WTC11 (cell line): ENCODE measurements at regions not wholly inside any gene's neighbourhood (a gene's known extent, or its start where the extent isn't known, plus 50 kb on each side); places are given as distances from the start of the nearest gene placed in this dataset.

Experiments used
- ATAC-seq: fragments of 200-7000 bp; cut with Tn5 transposase; 2 replicates; pipeline ENCODE4 v1.10.0; 2021; ENCODE audit warnings: mild to moderate bottlenecking, moderate library complexity
- CTCF ChIA-PET: fragments of 300-600 bp; sonication (Branson Sonifier 250); formaldehyde crosslinking; loops from one replicate; lab custom pipeline; 2021; ENCODE audit warnings: antibody characterized with exemption; lab: Charles Lee
- POLR2A ChIA-PET: fragments of 350-600 bp; sonication (Branson Sonifier 250); formaldehyde crosslinking; loops from one replicate; lab custom pipeline; 2021; ENCODE audit warnings: antibody characterized with exemption; lab: Charles Lee
- DNase-seq: peaks from one replicate; pipeline ENCODE4 v3.0.0; 2021; ENCODE audit warnings: low spot score
- H3K27ac Mint-ChIP-seq: 2 replicates; pipeline ENCODE4 v1.8.0; 2021; ENCODE audit warnings: mixed read lengths
- H3K27me3 Mint-ChIP-seq: 2 replicates; pipeline ENCODE4 v1.8.0; 2021; ENCODE audit warnings: low read depth, mild to moderate bottlenecking, moderate library complexity, mixed read lengths
- H3K36me3 Mint-ChIP-seq: 2 replicates; pipeline ENCODE4 v1.8.0; 2021; ENCODE audit warnings: mixed read lengths
- H3K4me1 Mint-ChIP-seq: 2 replicates; pipeline ENCODE4 v1.8.0; 2022; ENCODE audit warnings: mixed read lengths
- H3K4me3 Mint-ChIP-seq: 2 replicates; pipeline ENCODE4 v1.8.0; 2021; ENCODE audit warnings: mild to moderate bottlenecking, moderate library complexity, mixed read lengths
- H3K9me3 Mint-ChIP-seq: 2 replicates; pipeline ENCODE4 v1.8.0; 2021; ENCODE audit warnings: mixed read lengths
- CREB1 ChIP-seq: sonication (generic); formaldehyde crosslinking; IDR thresholded peaks from 2 replicates; pipeline ENCODE4 v1.8.0; 2023; ENCODE audit warnings: mild to moderate bottlenecking, missing genetic modification reagents
- CREM ChIP-seq: sonication (generic); formaldehyde crosslinking; IDR thresholded peaks from 2 replicates; pipeline ENCODE4 v1.8.1; 2022; ENCODE audit warnings: mild to moderate bottlenecking, missing genetic modification reagents, moderate library complexity
- IRF2 ChIP-seq: sonication (generic); formaldehyde crosslinking; IDR thresholded peaks from 2 replicates; pipeline ENCODE4 v1.8.0; 2022; ENCODE audit warnings: low read depth, missing genetic modification reagents, borderline replicate concordance
- MXD4 ChIP-seq: fragments of 250-450 bp; sonication (Bioruptor Pico); IDR thresholded peaks from 2 replicates; pipeline ENCODE4 v1.8.0; 2021; ENCODE audit warnings: mild to moderate bottlenecking, moderate library complexity, borderline replicate concordance
- NR2C2 ChIP-seq: sonication (generic); formaldehyde crosslinking; IDR thresholded peaks from 2 replicates; pipeline ENCODE4 v1.8.0; 2022; ENCODE audit warnings: mild to moderate bottlenecking, missing genetic modification reagents
- OVOL2 ChIP-seq: fragments of 250-450 bp; sonication (Bioruptor Pico); IDR thresholded peaks from 2 replicates; pipeline ENCODE4 v1.9.0; 2021; ENCODE audit warnings: mild to moderate bottlenecking, borderline replicate concordance
- PRRX2 ChIP-seq: fragments of 250-450 bp; sonication (Bioruptor Pico); IDR thresholded peaks from 2 replicates; pipeline ENCODE4 v1.8.0; 2021; ENCODE audit warnings: mild to moderate bottlenecking
- RELA ChIP-seq: sonication (generic); formaldehyde crosslinking; IDR thresholded peaks from 2 replicates; pipeline ENCODE4 v1.8.1; 2022; ENCODE audit warnings: missing genetic modification reagents, mild to moderate bottlenecking, borderline replicate concordance
- TEAD1 ChIP-seq: sonication (generic); formaldehyde crosslinking; IDR thresholded peaks from 2 replicates; pipeline ENCODE4 v1.8.0; 2022; ENCODE audit warnings: mild to moderate bottlenecking, missing genetic modification reagents
- ZNF232 ChIP-seq: sonication (generic); formaldehyde crosslinking; IDR thresholded peaks from 2 replicates; pipeline ENCODE4 v1.8.0; 2022; ENCODE audit warnings: mild to moderate bottlenecking, missing genetic modification reagents
- ZNF423 ChIP-seq: fragments of 250-450 bp; sonication (Bioruptor Pico); IDR thresholded peaks from 2 replicates; pipeline ENCODE4 v2.1.2; 2022; ENCODE audit warnings: mild to moderate bottlenecking, moderate library complexity
- ZNF671 ChIP-seq: fragments of 250-450 bp; sonication (Bioruptor Pico); IDR thresholded peaks from 2 replicates; pipeline ENCODE4 v1.8.0; 2021; ENCODE audit warnings: mild to moderate bottlenecking
- TF ChIP-seq, protein P1 (sequence below): sonication (generic); formaldehyde crosslinking; IDR thresholded peaks from 2 replicates; pipeline ENCODE4 v1.8.1; 2023; ENCODE audit warnings: mild to moderate bottlenecking, moderate library complexity, missing genetic modification reagents
- TF ChIP-seq, protein P2 (sequence below): sonication (generic); formaldehyde crosslinking; IDR thresholded peaks from 2 replicates; pipeline ENCODE4 v1.8.1; 2023; ENCODE audit warnings: mild to moderate bottlenecking, missing genetic modification reagents, moderate library complexity
- TF ChIP-seq, protein P3 (sequence below): sonication (generic); formaldehyde crosslinking; IDR thresholded peaks from 2 replicates; pipeline ENCODE4 v1.8.0; 2022; ENCODE audit warnings: mild to moderate bottlenecking, missing genetic modification reagents
- TF ChIP-seq, protein P4 (sequence below): fragments of 250-450 bp; sonication (Bioruptor Pico); IDR thresholded peaks from 2 replicates; pipeline ENCODE4 v1.9.0; 2021; ENCODE audit warnings: mild to moderate bottlenecking, borderline replicate concordance
- TF ChIP-seq, protein P5 (sequence below): fragments of 200-600 bp; IDR thresholded peaks from 2 replicates; pipeline ENCODE4 v1.8.0; 2022; ENCODE audit warnings: antibody characterized with exemption
- TF ChIP-seq, protein P6 (sequence below): sonication (generic); formaldehyde crosslinking; conservative IDR thresholded peaks from 2 replicates; pipeline ENCODE4 v1.8.1; 2022; ENCODE audit warnings: mild to moderate bottlenecking, missing genetic modification reagents

DNA sequence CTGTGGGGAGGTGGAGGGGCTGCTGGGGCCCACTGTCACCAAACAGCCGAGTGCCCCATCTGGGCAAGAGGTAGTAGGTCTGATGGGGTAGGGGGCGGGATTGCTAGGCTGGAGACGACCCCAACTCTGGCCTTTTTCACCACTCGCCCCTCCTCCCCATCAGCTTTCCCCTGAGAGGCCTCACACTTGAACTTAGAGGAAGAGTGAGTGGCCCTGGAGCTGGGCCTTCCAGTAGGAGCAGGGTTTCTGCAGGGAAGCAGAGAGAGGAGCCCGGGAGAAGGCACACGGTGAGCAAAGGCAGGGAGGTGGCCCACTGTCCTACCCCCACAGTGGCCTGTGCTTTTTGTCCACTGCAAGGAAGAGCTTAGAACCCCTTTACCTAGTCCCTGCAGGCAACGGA is 111.9 kb upstream of the WNT4 start:
- POLR2A ChIA-PET, result interaction anchor here (0.6 kb wide), 1 partner anchor 9 kb away, joined by 3 read pairs; no protein-coding TSS in a partner anchor
- H3K27ac Mint-ChIP-seq, result no peak overlapping the region
- H3K27me3 Mint-ChIP-seq, result peaks cover 6% of the 10 kb centered on the region; the same call in 1 of the 2 replicates
- no peak for ATAC-seq
- no peak for DNase-seq
- H3K9me3 Mint-ChIP-seq, result no peaks in the 10 kb centered on the region
- H3K36me3 Mint-ChIP-seq, result no peaks in the 10 kb centered on the region
- CTCF ChIA-PET, result interaction anchor here (0.5 kb wide), 1 partner anchor 666 kb away, joined by 3 read pairs; no protein-coding TSS in a partner anchor
- no peak overlapping the region for H3K4me3 Mint-ChIP-seq
- peaks cover 35% of the 10 kb centered on the region for H3K4me1 Mint-ChIP-seq
- TF ChIP-seq, protein P1, sequence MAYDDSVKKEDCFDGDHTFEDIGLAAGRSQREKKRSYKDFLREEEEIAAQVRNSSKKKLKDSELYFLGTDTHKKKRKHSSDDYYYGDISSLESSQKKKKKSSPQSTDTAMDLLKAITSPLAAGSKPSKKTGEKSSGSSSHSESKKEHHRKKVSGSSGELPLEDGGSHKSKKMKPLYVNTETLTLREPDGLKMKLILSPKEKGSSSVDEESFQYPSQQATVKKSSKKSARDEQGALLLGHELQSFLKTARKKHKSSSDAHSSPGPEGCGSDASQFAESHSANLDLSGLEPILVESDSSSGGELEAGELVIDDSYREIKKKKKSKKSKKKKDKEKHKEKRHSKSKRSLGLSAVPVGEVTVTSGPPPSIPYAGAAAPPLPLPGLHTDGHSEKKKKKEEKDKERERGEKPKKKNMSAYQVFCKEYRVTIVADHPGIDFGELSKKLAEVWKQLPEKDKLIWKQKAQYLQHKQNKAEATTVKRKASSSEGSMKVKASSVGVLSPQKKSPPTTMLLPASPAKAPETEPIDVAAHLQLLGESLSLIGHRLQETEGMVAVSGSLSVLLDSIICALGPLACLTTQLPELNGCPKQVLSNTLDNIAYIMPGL, result no peak
- TF ChIP-seq ZNF671 (CRISPR knock-in tag) (no peak), ZNF423 (no peak)
- TF ChIP-seq, protein P2, sequence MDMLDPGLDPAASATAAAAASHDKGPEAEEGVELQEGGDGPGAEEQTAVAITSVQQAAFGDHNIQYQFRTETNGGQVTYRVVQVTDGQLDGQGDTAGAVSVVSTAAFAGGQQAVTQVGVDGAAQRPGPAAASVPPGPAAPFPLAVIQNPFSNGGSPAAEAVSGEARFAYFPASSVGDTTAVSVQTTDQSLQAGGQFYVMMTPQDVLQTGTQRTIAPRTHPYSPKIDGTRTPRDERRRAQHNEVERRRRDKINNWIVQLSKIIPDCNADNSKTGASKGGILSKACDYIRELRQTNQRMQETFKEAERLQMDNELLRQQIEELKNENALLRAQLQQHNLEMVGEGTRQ (CRISPR knock-in tag), result no peak
- TF ChIP-seq, protein P3, sequence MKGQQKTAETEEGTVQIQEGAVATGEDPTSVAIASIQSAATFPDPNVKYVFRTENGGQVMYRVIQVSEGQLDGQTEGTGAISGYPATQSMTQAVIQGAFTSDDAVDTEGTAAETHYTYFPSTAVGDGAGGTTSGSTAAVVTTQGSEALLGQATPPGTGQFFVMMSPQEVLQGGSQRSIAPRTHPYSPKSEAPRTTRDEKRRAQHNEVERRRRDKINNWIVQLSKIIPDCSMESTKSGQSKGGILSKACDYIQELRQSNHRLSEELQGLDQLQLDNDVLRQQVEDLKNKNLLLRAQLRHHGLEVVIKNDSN, result no peak

DNA sequence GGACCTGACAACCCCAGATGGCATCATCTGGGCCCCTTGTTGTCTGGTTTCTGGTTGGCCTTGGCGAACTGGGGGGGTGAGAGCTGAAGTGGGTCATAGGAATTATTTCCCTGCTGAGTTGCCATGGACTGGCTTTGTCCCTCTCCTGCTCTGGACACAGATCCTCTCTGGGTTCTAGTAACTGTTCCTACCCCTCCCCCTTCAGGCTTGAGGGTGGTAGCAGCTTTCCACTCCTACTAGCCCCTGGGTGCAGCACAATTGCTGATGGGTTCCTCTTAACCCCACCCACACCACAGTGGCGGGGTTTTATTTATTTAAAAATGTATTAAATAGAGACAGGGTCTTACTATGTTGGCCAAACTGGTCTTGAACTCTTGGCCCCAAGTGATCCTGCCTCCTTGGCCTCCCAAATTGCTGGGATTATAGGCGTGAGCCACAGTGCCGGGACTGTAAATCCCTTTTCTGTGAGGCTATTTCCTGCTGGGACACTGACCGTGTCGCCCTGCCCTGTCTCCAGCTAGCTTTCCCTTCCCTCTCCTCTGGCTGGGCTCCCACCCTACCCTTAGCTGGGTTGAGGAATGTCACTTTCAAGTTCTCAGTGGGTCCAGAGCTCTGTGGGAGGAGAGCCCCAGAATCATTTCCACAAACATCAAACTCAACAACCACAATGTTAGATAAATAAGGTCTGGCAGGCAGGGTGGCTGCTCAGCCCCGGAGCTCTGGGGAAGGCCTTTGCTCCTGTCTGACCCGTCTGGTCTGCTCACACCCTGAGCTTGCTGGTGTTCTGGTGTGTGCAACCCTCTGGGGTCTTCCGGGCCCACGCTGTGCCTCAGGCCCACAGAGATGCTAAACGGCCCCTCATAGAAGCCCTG is 112.7 kb upstream of the WNT4 start:
- Mint-ChIP-seq H3K27me3 (peaks cover 6% of the 10 kb centered on the region; the same call in 1 of the 2 replicates), H3K9me3 (no peaks in the 10 kb centered on the region), H3K4me1 (peaks cover 41% of the 10 kb centered on the region), H3K4me3 (no peak overlapping the region), H3K36me3 (no peaks in the 10 kb centered on the region), H3K27ac (no peak overlapping the region)
- TF ChIP-seq, protein P4, sequence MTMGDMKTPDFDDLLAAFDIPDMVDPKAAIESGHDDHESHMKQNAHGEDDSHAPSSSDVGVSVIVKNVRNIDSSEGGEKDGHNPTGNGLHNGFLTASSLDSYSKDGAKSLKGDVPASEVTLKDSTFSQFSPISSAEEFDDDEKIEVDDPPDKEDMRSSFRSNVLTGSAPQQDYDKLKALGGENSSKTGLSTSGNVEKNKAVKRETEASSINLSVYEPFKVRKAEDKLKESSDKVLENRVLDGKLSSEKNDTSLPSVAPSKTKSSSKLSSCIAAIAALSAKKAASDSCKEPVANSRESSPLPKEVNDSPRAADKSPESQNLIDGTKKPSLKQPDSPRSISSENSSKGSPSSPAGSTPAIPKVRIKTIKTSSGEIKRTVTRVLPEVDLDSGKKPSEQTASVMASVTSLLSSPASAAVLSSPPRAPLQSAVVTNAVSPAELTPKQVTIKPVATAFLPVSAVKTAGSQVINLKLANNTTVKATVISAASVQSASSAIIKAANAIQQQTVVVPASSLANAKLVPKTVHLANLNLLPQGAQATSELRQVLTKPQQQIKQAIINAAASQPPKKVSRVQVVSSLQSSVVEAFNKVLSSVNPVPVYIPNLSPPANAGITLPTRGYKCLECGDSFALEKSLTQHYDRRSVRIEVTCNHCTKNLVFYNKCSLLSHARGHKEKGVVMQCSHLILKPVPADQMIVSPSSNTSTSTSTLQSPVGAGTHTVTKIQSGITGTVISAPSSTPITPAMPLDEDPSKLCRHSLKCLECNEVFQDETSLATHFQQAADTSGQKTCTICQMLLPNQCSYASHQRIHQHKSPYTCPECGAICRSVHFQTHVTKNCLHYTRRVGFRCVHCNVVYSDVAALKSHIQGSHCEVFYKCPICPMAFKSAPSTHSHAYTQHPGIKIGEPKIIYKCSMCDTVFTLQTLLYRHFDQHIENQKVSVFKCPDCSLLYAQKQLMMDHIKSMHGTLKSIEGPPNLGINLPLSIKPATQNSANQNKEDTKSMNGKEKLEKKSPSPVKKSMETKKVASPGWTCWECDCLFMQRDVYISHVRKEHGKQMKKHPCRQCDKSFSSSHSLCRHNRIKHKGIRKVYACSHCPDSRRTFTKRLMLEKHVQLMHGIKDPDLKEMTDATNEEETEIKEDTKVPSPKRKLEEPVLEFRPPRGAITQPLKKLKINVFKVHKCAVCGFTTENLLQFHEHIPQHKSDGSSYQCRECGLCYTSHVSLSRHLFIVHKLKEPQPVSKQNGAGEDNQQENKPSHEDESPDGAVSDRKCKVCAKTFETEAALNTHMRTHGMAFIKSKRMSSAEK (CRISPR knock-in tag), result no peak
- TF ChIP-seq NR2C2 (no peak), ZNF232 (CRISPR knock-in tag) (no peak), CREM (CRISPR knock-in tag) (no peak), TEAD1 (no peak), MXD4 (CRISPR knock-in tag) (no peak), PRRX2 (CRISPR knock-in tag) (no peak), RELA (CRISPR knock-in tag) (no peak), IRF2 (CRISPR knock-in tag) (no peak), OVOL2 (CRISPR knock-in tag) (no peak), CREB1 (CRISPR knock-in tag) (no peak)
- TF ChIP-seq, protein P5, sequence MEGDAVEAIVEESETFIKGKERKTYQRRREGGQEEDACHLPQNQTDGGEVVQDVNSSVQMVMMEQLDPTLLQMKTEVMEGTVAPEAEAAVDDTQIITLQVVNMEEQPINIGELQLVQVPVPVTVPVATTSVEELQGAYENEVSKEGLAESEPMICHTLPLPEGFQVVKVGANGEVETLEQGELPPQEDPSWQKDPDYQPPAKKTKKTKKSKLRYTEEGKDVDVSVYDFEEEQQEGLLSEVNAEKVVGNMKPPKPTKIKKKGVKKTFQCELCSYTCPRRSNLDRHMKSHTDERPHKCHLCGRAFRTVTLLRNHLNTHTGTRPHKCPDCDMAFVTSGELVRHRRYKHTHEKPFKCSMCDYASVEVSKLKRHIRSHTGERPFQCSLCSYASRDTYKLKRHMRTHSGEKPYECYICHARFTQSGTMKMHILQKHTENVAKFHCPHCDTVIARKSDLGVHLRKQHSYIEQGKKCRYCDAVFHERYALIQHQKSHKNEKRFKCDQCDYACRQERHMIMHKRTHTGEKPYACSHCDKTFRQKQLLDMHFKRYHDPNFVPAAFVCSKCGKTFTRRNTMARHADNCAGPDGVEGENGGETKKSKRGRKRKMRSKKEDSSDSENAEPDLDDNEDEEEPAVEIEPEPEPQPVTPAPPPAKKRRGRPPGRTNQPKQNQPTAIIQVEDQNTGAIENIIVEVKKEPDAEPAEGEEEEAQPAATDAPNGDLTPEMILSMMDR, result no peak
- TF ChIP-seq, protein P6, sequence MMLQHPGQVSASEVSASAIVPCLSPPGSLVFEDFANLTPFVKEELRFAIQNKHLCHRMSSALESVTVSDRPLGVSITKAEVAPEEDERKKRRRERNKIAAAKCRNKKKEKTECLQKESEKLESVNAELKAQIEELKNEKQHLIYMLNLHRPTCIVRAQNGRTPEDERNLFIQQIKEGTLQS (CRISPR knock-in tag), result no peak
- ChIA-PET POLR2A (no interaction called here), CTCF (interaction anchor here (0.5 to 1.0 kb wide), 2 partner anchors 31 to 667 kb away, joined by 3 read pairs; no protein-coding TSS in a partner anchor)
- no peak for DNase-seq
- no peak for ATAC-seq
